ENCODE measurements at regions not wholly inside any gene's neighbourhood (a gene's known extent, or its start where the extent isn't known, plus 50 kb on each side); places are given as distances from the start of the nearest gene placed in this dataset.

- TF ChIP-seq CTCFL (IDR thresholded peaks at IDR 0.05; ENCODE audit: borderline replicate concordance, insufficient read depth, low read depth, low read length, poor library complexity, severe bottlenecking) = no peak
- no peak for TF ChIP-seq KLF1 (tag; IDR thresholded peaks at IDR 0.05)
- TF ChIP-seq MYC (IDR thresholded peaks at IDR 0.05; ENCODE audit: low read depth, low read length) = no peak
- no peak for TF ChIP-seq MYC (CRISPR knock-in tag; IDR thresholded peaks at IDR 0.05; ENCODE audit: borderline replicate concordance, low read depth)
- TF ChIP-seq PHB (CRISPR knock-in tag; IDR thresholded peaks at IDR 0.05) = no peak
- no peak for TF ChIP-seq ZC3H8 (IDR thresholded peaks at IDR 0.05)
- no peak for TF ChIP-seq ZFP30 (CRISPR knock-in tag; IDR thresholded peaks at IDR 0.05; ENCODE audit: borderline replicate concordance)
- TF ChIP-seq HMBOX1 (IDR thresholded peaks at IDR 0.05) = no peak
These were observed 53.0 kb upstream of the CLDN14 start (continued) for GRCh38 chr21:36532769-36533467.

DNA sequence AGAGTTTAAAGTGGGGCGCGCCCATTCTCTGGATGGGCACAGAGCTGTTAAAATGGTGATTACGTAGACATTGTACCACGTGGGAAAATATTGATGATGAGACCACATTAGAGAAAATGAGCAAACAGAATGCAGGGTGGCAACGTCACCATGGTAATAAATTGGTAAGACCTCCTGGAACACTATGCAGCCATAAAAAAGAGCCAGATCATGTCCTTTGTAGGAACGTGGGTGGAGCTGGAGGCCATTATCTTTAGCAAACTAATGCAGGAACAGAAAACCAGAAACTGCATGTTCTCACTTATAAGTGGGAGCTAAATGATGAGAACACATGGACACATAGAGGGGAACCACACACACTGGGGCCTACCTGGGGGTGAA is 53.5 kb upstream of the CLDN14 start:
- Histone ChIP-seq H3K4me3 (no peak overlapping the region), H3K9me3 (replicated peaks; ENCODE audit: control insufficient read depth, insufficient read depth, low read depth, low read length) (no peaks in the 10 kb centered on the region), H4K20me1 (replicated peaks; ENCODE audit: control insufficient read depth, insufficient read depth, low read length) (peaks cover 5% of the 10 kb centered on the region), H2AFZ (ENCODE audit: low read depth, low read length) (no peak overlapping the region), H3K79me2 (ENCODE audit: control insufficient read depth, insufficient read depth, low read length) (no peaks in the 10 kb centered on the region), H3K4me2 (ENCODE audit: insufficient read depth, low read length) (no peak overlapping the region), H3K36me3 (ENCODE audit: control insufficient read depth, insufficient read depth, low read length) (no peaks in the 10 kb centered on the region), H3K9me1 (ENCODE audit: control insufficient read depth, insufficient read depth, low read length) (no peaks in the 10 kb centered on the region), H3K4me1 (replicated peaks in 1 of 2; ENCODE audit: control insufficient read depth in 2 of 2, insufficient read depth in 2 of 2, low read length in 2 of 2) (no peaks in the 10 kb centered on the region), H3K9ac (ENCODE audit: insufficient read depth in 1 of 2, low read depth in 2 of 2, low read length in 2 of 2) (no peak overlapping the region), H3K27me3 (ENCODE audit: control insufficient read depth in 2 of 2, insufficient read depth in 2 of 2, low read length in 2 of 2) (peaks cover 26 to 53% of the 10 kb centered on the region in 2 experiments), H3K27ac (ENCODE audit: extremely low read depth, low read depth, low read length) (no peak overlapping the region)
- ChIA-PET POLR2A (interaction anchor here (0.8 kb wide), 1 partner anchor 20 kb away, joined by 3 read pairs; no protein-coding TSS in a partner anchor), CTCF (ENCODE audit: low intra/inter-chr PET ratio) (no interaction called here)
- BruUV-seq (replicated peaks) = no TSS peak
- DNase-seq (ENCODE audit: extremely low read depth in 1 of 4, low spot score in 3 of 4) (no peak), FAIRE-seq (no peak), ATAC-seq (no peak)
- no peak for TF ChIP-seq TAF15 (IDR thresholded peaks at IDR 0.05; ENCODE audit: low read depth, low read length)
- TF ChIP-seq ZNF146 (CRISPR knock-in tag; IDR thresholded peaks at IDR 0.05; ENCODE audit: unreplicated experiment) = peak; percentile 73
- TF ChIP-seq RBM25 (IDR thresholded peaks at IDR 0.05; ENCODE audit: low read depth, low read length, severe bottlenecking) = no peak
- TF ChIP-seq ARID1B (IDR thresholded peaks at IDR 0.05) = no peak
- no peak for TF ChIP-seq ELK3 (CRISPR knock-in tag; IDR thresholded peaks at IDR 0.05)
- TF ChIP-seq PML (IDR thresholded peaks at IDR 0.05; ENCODE audit: low read length) = no peak
- no peak for TF ChIP-seq ZNF445 (CRISPR knock-in tag; IDR thresholded peaks at IDR 0.05; ENCODE audit: low read depth)
- no peak for TF ChIP-seq ILK (tag; IDR thresholded peaks at IDR 0.05; ENCODE audit: borderline replicate concordance, low read depth)
- intact Hi-C loops (cut with micrococcal nuclease) (no loop called here), in situ Hi-C loops (cut with MboI) (no loop called here)
- WGBS (ENCODE audit: insufficient coverage, low coverage, missing lambda C conversion rate) = 34% methylated on average over 6 of the region's 6 CpGs
